ENCODE measurements at regions not wholly inside any gene's neighbourhood (a gene's known extent, or its start where the extent isn't known, plus 50 kb on each side); places are given as distances from the start of the nearest gene placed in this dataset.

- TF ChIP-seq FOXA1 (IDR thresholded peaks at IDR 0.05) (no peak), HDGF (IDR thresholded peaks at IDR 0.05; ENCODE audit: borderline replicate concordance) (no peak)
These were observed 1470.3 kb upstream of the NUDT12 start for GRCh38 chr5:105032917-105033316.

Data from HEK293T (cell line).